Caco-2 (cell line): ENCODE measurements at regions not wholly inside any gene's neighbourhood (a gene's known extent, or its start where the extent isn't known, plus 50 kb on each side); places are given as distances from the start of the nearest gene placed in this dataset.

Experiments
- BruUV-seq: library from RNA; stranded (reverse); fragments of 400-500 nt; replicated peaks from 2 replicates; lab custom pipeline; 2021; lab: Mats Ljungman, UMichigan
- CTCF ChIA-PET: fragments of 300-600 bp; sonication (Branson Sonifier 250); formaldehyde crosslinking; loops from one replicate; lab custom pipeline; 2022; ENCODE audit warnings: antibody characterized with exemption; lab: Charles Lee
- POLR2A ChIA-PET: fragments of 300-600 bp; sonication (Branson Sonifier 250); formaldehyde crosslinking; loops from one replicate; lab custom pipeline; 2022; ENCODE audit warnings: antibody characterized with exemption; lab: Charles Lee
- DNase-seq, 2 experiments: peaks; one replicate each; pipeline versions ENCODE4 v3.0.0 to v3.0.0-alpha.2; 2020 to 2022
- H3K27me3 ChIP-seq: replicated peaks from 2 replicates; pipeline ENCODE4 v1.6.0; 2011; ENCODE audit warnings: low read length; ENCODE audit not compliant: control insufficient read depth, insufficient read depth
- H3K36me3 ChIP-seq: 2 replicates; pipeline ENCODE4 v1.5.1; 2011; ENCODE audit warnings: low read length; ENCODE audit not compliant: control insufficient read depth, insufficient read depth
- H3K4me1 ChIP-seq: fragments of 250-450 bp; sonication (Bioruptor Pico); 2 replicates; pipeline ENCODE4 v1.5.1; 2020; ENCODE audit warnings: mild to moderate bottlenecking
- H3K4me3 ChIP-seq: 2 replicates; pipeline ENCODE4 v1.5.1; 2011; ENCODE audit warnings: low read depth, mild to moderate bottlenecking, control low read depth, low read length
- H3K9me3 ChIP-seq: fragments of 250-450 bp; sonication (Bioruptor Pico); 2 replicates; pipeline ENCODE4 v1.5.1; 2020; ENCODE audit warnings: mild to moderate bottlenecking, moderate library complexity
- H3K27ac Mint-ChIP-seq: one replicate; pipeline ENCODE4 v1.8.0; 2022; ENCODE audit warnings: mixed read lengths; ENCODE audit not compliant: unreplicated experiment
- H3K27me3 Mint-ChIP-seq: one replicate; pipeline ENCODE4 v1.8.0; 2022; ENCODE audit warnings: mixed read lengths; ENCODE audit not compliant: insufficient read depth, unreplicated experiment
- H3K36me3 Mint-ChIP-seq: one replicate; pipeline ENCODE4 v1.8.0; 2022; ENCODE audit warnings: mild to moderate bottlenecking, mixed read lengths; ENCODE audit not compliant: insufficient read depth, unreplicated experiment
- H3K4me1 Mint-ChIP-seq: one replicate; pipeline ENCODE4 v1.8.0; 2022; ENCODE audit warnings: low read depth, mixed read lengths; ENCODE audit not compliant: unreplicated experiment
- H3K4me3 Mint-ChIP-seq: one replicate; pipeline ENCODE4 v1.8.0; 2022; ENCODE audit warnings: mild to moderate bottlenecking, moderate library complexity, mixed read lengths; ENCODE audit not compliant: unreplicated experiment
- H3K9me3 Mint-ChIP-seq: one replicate; pipeline ENCODE4 v1.8.0; 2022; ENCODE audit warnings: mixed read lengths; ENCODE audit not compliant: unreplicated experiment
- intact Hi-C: fragments of 100-400 bp; cut with micrococcal nuclease; formaldehyde crosslinking; loops from one replicate; pipeline ENCODE4 v1.10.0; 2022; ENCODE audit not compliant: unreplicated experiment
- TF ChIP-seq, protein P1 (sequence below), 2 experiments: fragments of 200-600 bp in 1 of 2; IDR thresholded peaks; 1 replicate in 1 of 2; 2 replicates in 1 of 2; pipeline versions ENCODE4 v1.5.1 to v1.8.0; 2011 to 2022; ENCODE audit warnings: antibody characterized with exemption in 1 of 2, control low read depth in 1 of 2, inconsistent platforms in 1 of 2, low read depth in 1 of 2, low read length in 1 of 2, mild to moderate bottlenecking in 1 of 2, moderate library complexity in 1 of 2; ENCODE audit not compliant: insufficient read depth in 1 of 2, severe bottlenecking in 1 of 2, unreplicated experiment in 1 of 2

- no peak overlapping the region for H3K4me3 ChIP-seq
- H3K27me3 Mint-ChIP-seq = peaks cover 5% of the 10 kb centered on the region
- no peaks in the 10 kb centered on the region for H3K4me1 Mint-ChIP-seq
- BruUV-seq = no TSS peak
- CTCF ChIA-PET = no interaction called here
- intact Hi-C loops = no loop called here
- H3K9me3 ChIP-seq = no peaks in the 10 kb centered on the region
- H3K36me3 ChIP-seq = no peaks in the 10 kb centered on the region
- no peak overlapping the region for H3K4me3 Mint-ChIP-seq
- no peak for DNase-seq
- POLR2A ChIA-PET = no interaction called here
- no peaks in the 10 kb centered on the region for H3K9me3 Mint-ChIP-seq
- H3K27me3 ChIP-seq = no peaks in the 10 kb centered on the region; the same call in 1 of the 2 replicates
- H3K27ac Mint-ChIP-seq = no peak overlapping the region
- H3K36me3 Mint-ChIP-seq = no peaks in the 10 kb centered on the region
- H3K4me1 ChIP-seq = no peaks in the 10 kb centered on the region
- TF ChIP-seq, protein P1, sequence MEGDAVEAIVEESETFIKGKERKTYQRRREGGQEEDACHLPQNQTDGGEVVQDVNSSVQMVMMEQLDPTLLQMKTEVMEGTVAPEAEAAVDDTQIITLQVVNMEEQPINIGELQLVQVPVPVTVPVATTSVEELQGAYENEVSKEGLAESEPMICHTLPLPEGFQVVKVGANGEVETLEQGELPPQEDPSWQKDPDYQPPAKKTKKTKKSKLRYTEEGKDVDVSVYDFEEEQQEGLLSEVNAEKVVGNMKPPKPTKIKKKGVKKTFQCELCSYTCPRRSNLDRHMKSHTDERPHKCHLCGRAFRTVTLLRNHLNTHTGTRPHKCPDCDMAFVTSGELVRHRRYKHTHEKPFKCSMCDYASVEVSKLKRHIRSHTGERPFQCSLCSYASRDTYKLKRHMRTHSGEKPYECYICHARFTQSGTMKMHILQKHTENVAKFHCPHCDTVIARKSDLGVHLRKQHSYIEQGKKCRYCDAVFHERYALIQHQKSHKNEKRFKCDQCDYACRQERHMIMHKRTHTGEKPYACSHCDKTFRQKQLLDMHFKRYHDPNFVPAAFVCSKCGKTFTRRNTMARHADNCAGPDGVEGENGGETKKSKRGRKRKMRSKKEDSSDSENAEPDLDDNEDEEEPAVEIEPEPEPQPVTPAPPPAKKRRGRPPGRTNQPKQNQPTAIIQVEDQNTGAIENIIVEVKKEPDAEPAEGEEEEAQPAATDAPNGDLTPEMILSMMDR (IDR thresholded peaks at IDR 0.05; ENCODE audit: insufficient read depth in 1 of 2, low read depth in 1 of 2, low read length in 1 of 2, severe bottlenecking in 1 of 2, unreplicated experiment in 1 of 2) = no peak
Observed at GRCh38 chr16:86794216-86794864, 216.0 kb downstream of the FOXL1 start.

DNA sequence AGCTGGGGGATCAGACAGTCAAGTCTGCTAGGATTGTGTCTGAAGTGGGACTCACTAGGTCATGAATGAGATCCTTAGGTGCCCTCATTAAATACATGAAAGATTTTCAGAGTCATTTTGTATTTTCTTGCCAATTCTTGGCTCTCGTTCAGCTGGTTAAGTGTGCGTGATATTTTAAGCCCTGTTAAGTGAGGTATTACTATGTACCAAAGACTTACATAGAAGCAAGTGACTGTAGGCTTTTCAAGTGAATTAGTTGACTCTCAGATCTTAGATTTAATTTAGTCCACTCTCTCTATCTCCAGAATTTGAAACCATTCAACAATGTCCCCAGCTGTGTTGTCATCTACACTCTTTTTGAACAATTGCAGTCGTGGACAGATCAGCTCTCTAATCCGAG, 219.4 kb downstream of the FOXL1 start:
- no peaks in the 10 kb centered on the region for H3K9me3 Mint-ChIP-seq
- Histone ChIP-seq H3K4me3 (no peak overlapping the region), H3K27me3 (no peaks in the 10 kb centered on the region; the same call in 1 of the 2 replicates), H3K9me3 (no peaks in the 10 kb centered on the region), H3K4me1 (no peaks in the 10 kb centered on the region), H3K36me3 (no peaks in the 10 kb centered on the region)
- ChIA-PET POLR2A (no interaction called here), CTCF (no interaction called here)
- intact Hi-C loops = no loop called here
- H3K27ac Mint-ChIP-seq = no peak overlapping the region
- TF ChIP-seq, protein P1 (IDR thresholded peaks at IDR 0.05; ENCODE audit: insufficient read depth in 1 of 2, low read depth in 1 of 2, low read length in 1 of 2, severe bottlenecking in 1 of 2, unreplicated experiment in 1 of 2) = no peak
- BruUV-seq = no TSS peak
- H3K36me3 Mint-ChIP-seq = no peaks in the 10 kb centered on the region
- no peaks in the 10 kb centered on the region for H3K4me1 Mint-ChIP-seq
- peaks cover 7% of the 10 kb centered on the region for H3K27me3 Mint-ChIP-seq
- DNase-seq = no peak
- H3K4me3 Mint-ChIP-seq = no peak overlapping the region

DNA sequence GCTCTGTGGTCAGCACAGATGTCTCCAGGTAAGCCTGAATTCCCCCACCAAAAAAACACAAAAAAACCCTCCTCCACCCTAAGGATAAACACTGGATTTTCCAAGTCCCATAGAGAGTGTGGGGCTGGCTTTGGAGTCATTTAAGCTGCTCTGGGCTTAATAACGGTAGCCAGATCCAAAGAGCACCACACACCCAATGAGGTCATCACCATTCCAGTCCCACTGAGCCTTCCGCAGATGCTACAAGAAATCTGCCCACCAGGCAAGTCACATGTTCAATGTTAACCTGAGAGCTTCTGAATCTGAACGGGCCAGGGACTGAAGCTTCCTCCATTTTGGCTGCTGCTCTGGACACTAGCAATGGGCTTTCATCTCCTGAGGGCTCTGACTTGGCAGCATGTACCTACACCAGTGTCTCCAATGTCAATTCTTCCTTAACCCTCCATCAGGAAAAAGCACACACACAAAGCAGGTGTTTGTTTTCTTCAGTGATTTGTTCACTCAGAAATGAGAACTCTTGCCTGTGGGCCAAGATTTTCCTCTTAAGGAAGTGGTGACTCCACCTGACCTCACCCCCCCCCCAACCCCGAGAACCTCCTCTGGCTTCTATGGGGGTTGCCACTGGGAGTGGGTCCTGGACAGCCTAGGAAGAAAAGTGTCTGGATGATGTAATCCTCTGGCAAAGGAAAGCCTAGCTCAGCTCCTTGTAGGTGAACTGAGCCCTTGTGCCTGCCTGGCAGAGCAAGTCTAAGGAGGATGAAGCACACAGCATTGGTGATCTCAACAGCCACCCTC, 220.1 kb downstream of the FOXL1 start:
- POLR2A ChIA-PET = no interaction called here
- no peaks in the 10 kb centered on the region for H3K9me3 Mint-ChIP-seq
- H3K4me3 Mint-ChIP-seq = no peak overlapping the region
- intact Hi-C loops = no loop called here
- TF ChIP-seq, protein P1 (IDR thresholded peaks at IDR 0.05; ENCODE audit: insufficient read depth in 1 of 2, low read depth in 1 of 2, low read length in 1 of 2, severe bottlenecking in 1 of 2, unreplicated experiment in 1 of 2) = no peak
- H3K4me1 ChIP-seq = no peaks in the 10 kb centered on the region
- DNase-seq = no peak
- H3K27me3 ChIP-seq = no peaks in the 10 kb centered on the region; the same call in 1 of the 2 replicates
- H3K4me1 Mint-ChIP-seq = no peaks in the 10 kb centered on the region
- no peaks in the 10 kb centered on the region for H3K9me3 ChIP-seq
- H3K36me3 Mint-ChIP-seq = no peaks in the 10 kb centered on the region
- no peak overlapping the region for H3K27ac Mint-ChIP-seq
- BruUV-seq = no TSS peak
- CTCF ChIA-PET = no interaction called here
- H3K36me3 ChIP-seq = no peaks in the 10 kb centered on the region
- peaks cover 7% of the 10 kb centered on the region for H3K27me3 Mint-ChIP-seq
- no peak overlapping the region for H3K4me3 ChIP-seq
